ENCODE measurements at regions not wholly inside any gene's neighbourhood (a gene's known extent, or its start where the extent isn't known, plus 50 kb on each side); places are given as distances from the start of the nearest gene placed in this dataset.
A peak's percentile ranks its signal among the peaks of the same experiment; 100 is the strongest.
"Not testable (repeated sequence)": the region's sequence is repeated elsewhere in the genome, so short reads cannot be mapped to it uniquely, and the experiment has no call there.

GRCh38 chr11:110347660-110348059 is 51.2 kb upstream of the RDX start:
- TF ChIP-seq CTCF (IDR thresholded peaks at IDR 0.05; ENCODE audit: extremely low read depth, insufficient read depth, missing control alignments), result no peak
- in situ Hi-C loops (cut with MboI; ENCODE audit: low pct_unique_long_range_greater_than_20kb, low sequenced_read_pairs, unreplicated experiment), result no loop called here
- DNase-seq (ENCODE audit: low spot score), result no peak

- peak; percentile 44 for TF ChIP-seq CTCF (IDR thresholded peaks at IDR 0.05; ENCODE audit: extremely low read depth, insufficient read depth, missing control alignments)
- in situ Hi-C loops (cut with MboI; ENCODE audit: low pct_unique_long_range_greater_than_20kb, low sequenced_read_pairs, unreplicated experiment), result no loop called here
- peak; percentile 49 for DNase-seq (ENCODE audit: low spot score)
Measured at GRCh38 chr11:110349138-110349996, 53.0 kb upstream of the RDX start.

- in situ Hi-C loops (cut with MboI; ENCODE audit: low pct_unique_long_range_greater_than_20kb, low sequenced_read_pairs, unreplicated experiment), result loop anchor here (25.0 kb wide), 1 partner anchor 388 kb away; no protein-coding TSS in a partner anchor
Measured at GRCh38 chr11:110349997-110350383, 53.6 kb upstream of the RDX start.

GRCh38 chr11:110355011-110355744 is 58.8 kb upstream of the RDX start:
- DNase-seq (ENCODE audit: low spot score), result no peak
- no peak for TF ChIP-seq CTCF (IDR thresholded peaks at IDR 0.05; ENCODE audit: extremely low read depth, insufficient read depth, missing control alignments)
- in situ Hi-C loops (cut with MboI; ENCODE audit: low pct_unique_long_range_greater_than_20kb, low sequenced_read_pairs, unreplicated experiment), result loop anchor here (25.0 kb wide), 1 partner anchor 393 kb away; no protein-coding TSS in a partner anchor

More at GRCh38 chr11:110349997-110350383, 53.6 kb upstream of the RDX start:
- DNase-seq (ENCODE audit: low spot score), result not testable (repeated sequence)

GRCh38 chr11:110356762-110357671 is 60.6 kb upstream of the RDX start:
- no peak for TF ChIP-seq CTCF (IDR thresholded peaks at IDR 0.05; ENCODE audit: extremely low read depth, insufficient read depth, missing control alignments)
- in situ Hi-C loops (cut with MboI; ENCODE audit: low pct_unique_long_range_greater_than_20kb, low sequenced_read_pairs, unreplicated experiment), result loop anchor here (25.0 kb wide), 1 partner anchor 395 kb away; no protein-coding TSS in a partner anchor
- no peak for DNase-seq (ENCODE audit: low spot score)

GRCh38 chr11:110358336-110358735 is 61.9 kb upstream of the RDX start:
- TF ChIP-seq CTCF (IDR thresholded peaks at IDR 0.05; ENCODE audit: extremely low read depth, insufficient read depth, missing control alignments), result no peak
- no peak for DNase-seq (ENCODE audit: low spot score)
- in situ Hi-C loops (cut with MboI; ENCODE audit: low pct_unique_long_range_greater_than_20kb, low sequenced_read_pairs, unreplicated experiment), result loop anchor here (25.0 kb wide), 1 partner anchor 396 kb away; no protein-coding TSS in a partner anchor

GRCh38 chr11:110360781-110361408 is 64.5 kb upstream of the RDX start:
- not testable (repeated sequence) for DNase-seq (ENCODE audit: low spot score)
- in situ Hi-C loops (cut with MboI; ENCODE audit: low pct_unique_long_range_greater_than_20kb, low sequenced_read_pairs, unreplicated experiment), result loop anchor here (25.0 kb wide), 1 partner anchor 399 kb away; no protein-coding TSS in a partner anchor
